B cell (primary cell): ENCODE measurements at regions not wholly inside any gene's neighbourhood (a gene's known extent, or its start where the extent isn't known, plus 50 kb on each side); places are given as distances from the start of the nearest gene placed in this dataset.

Source experiments
- ATAC-seq: fragments of 200-7000 bp; cut with Tn5 transposase; one replicate; pipeline ENCODE4 v1.10.0; 2021; ENCODE audit warnings: low read depth, mild to moderate bottlenecking, moderate number of reproducible peaks, moderate library complexity
- CTCF ChIA-PET: fragments of 350-600 bp; sonication (Branson Sonifier 250); formaldehyde crosslinking; loops from one replicate; lab custom pipeline; 2021; ENCODE audit warnings: antibody characterized with exemption, inconsistent platforms; lab: Charles Lee
- POLR2A ChIA-PET: fragments of 350-600 bp; sonication (Branson Sonifier 250); formaldehyde crosslinking; loops from one replicate; lab custom pipeline; 2021; ENCODE audit warnings: antibody characterized with exemption; lab: Charles Lee
- DNase-seq: peaks from one replicate; pipeline ENCODE4 v3.0.0; 2013
- H2AFZ ChIP-seq: 2 replicates; pipeline ENCODE4 v1.6.1; 2012; ENCODE audit warnings: mild to moderate bottlenecking, low read depth, low read length; ENCODE audit not compliant: insufficient read depth, poor library complexity, severe bottlenecking
- H3K27ac ChIP-seq, 2 donors: 1 replicate in 1 of 2; 2 replicates in 1 of 2; pipeline ENCODE4 v1.5.1; 2012 to 2013; ENCODE audit warnings: low read length in 2 of 2, mild to moderate bottlenecking in 2 of 2, moderate library complexity in 1 of 2
- H3K27me3 ChIP-seq, 4 experiments: fragments of 200-600 bp in 1 of 4; sonication (generic) in 1 of 4; replicated peaks in 1 of 4; 1 replicate in 2 of 4; 2 replicates in 2 of 4; pipeline versions ENCODE4 v1.6.1 to v1.7.0; 2013 to 2016; ENCODE audit warnings: low read length in 3 of 4, mild to moderate bottlenecking in 2 of 4, mixed read lengths in 1 of 4, moderate library complexity in 1 of 4; ENCODE audit not compliant: insufficient read depth in 4 of 4, control insufficient read depth in 3 of 4; ENCODE audit errors: control extremely low read depth in 1 of 4
- H3K36me3 ChIP-seq, 2 experiments: replicated peaks in 1 of 2; 1 replicate in 1 of 2; 2 replicates in 1 of 2; pipeline versions ENCODE4 v1.6.1 to v1.7.1; 2013; ENCODE audit warnings: low read length in 1 of 2; ENCODE audit not compliant: insufficient read depth in 2 of 2, control insufficient read depth in 1 of 2; ENCODE audit errors: control extremely low read depth in 1 of 2, extremely low read depth in 1 of 2
- H3K4me1 ChIP-seq, 2 donors: fragments of 200-600 bp in 1 of 2; sonication (generic) in 1 of 2; 1 replicate in 1 of 2; 2 replicates in 1 of 2; pipeline versions ENCODE4 v1.5.1 to v1.6.1; 2013 to 2017; ENCODE audit warnings: low read length in 2 of 2; ENCODE audit not compliant: control insufficient read depth in 2 of 2, insufficient read depth in 2 of 2
- H3K4me2 ChIP-seq: replicated peaks from 2 replicates; pipeline ENCODE3; 2012; ENCODE audit warnings: mild to moderate bottlenecking, low read depth, low read length; ENCODE audit not compliant: poor library complexity, severe bottlenecking
- H3K4me3 ChIP-seq, 5 experiments: fragments of 200-600 bp in 1 of 5; sonication (generic) in 1 of 5; 1 replicate in 3 of 5; 2 replicates in 2 of 5; pipeline versions ENCODE4 v1.5.1 to v1.7.0; 2011 to 2016; ENCODE audit warnings: low read length in 4 of 5, mild to moderate bottlenecking in 4 of 5, low read depth in 2 of 5, control low read depth in 1 of 5, moderate library complexity in 1 of 5; ENCODE audit not compliant: insufficient read depth in 1 of 5; ENCODE audit errors: control extremely low read depth in 1 of 5, extremely low read depth in 1 of 5
- H3K79me2 ChIP-seq: fragments of 200-600 bp; sonication (generic); one replicate; pipeline ENCODE4 v1.6.0; 2016; ENCODE audit warnings: low read length; ENCODE audit not compliant: control insufficient read depth, insufficient read depth
- H3K9ac ChIP-seq: fragments of 200-600 bp; sonication (generic); 2 replicates; pipeline ENCODE4 v1.6.1; 2017; ENCODE audit warnings: mild to moderate bottlenecking, low read length, moderate library complexity
- H3K9me3 ChIP-seq, 3 donors: one replicate each; pipeline versions ENCODE4 v1.6.1 to v1.7.1; 2013; ENCODE audit warnings: low read length in 2 of 3; ENCODE audit not compliant: control insufficient read depth in 2 of 3, insufficient read depth in 1 of 3; ENCODE audit errors: control extremely low read depth in 1 of 3
- H4K20me1 ChIP-seq: 2 replicates; pipeline ENCODE4 v1.6.0; 2012; ENCODE audit warnings: mild to moderate bottlenecking, low read length; ENCODE audit not compliant: insufficient read depth, control insufficient read depth, poor library complexity, severe bottlenecking
- H3K27ac Mint-ChIP-seq: one replicate; pipeline ENCODE4 v1.8.0; 2021; ENCODE audit warnings: mixed read lengths
- H3K27me3 Mint-ChIP-seq: one replicate; pipeline ENCODE4 v1.8.0; 2021; ENCODE audit warnings: mixed read lengths
- H3K4me1 Mint-ChIP-seq: one replicate; pipeline ENCODE4 v1.8.0; 2021; ENCODE audit warnings: mixed read lengths
- H3K4me3 Mint-ChIP-seq: one replicate; pipeline ENCODE4 v1.8.0; 2021; ENCODE audit warnings: mixed read lengths
- H3K9me3 Mint-ChIP-seq: one replicate; pipeline ENCODE4 v1.8.0; 2022; ENCODE audit warnings: mixed read lengths; ENCODE audit not compliant: insufficient read depth
- CTCF ChIP-seq: fragments of 200-600 bp; IDR thresholded peaks from one replicate; pipeline ENCODE4 v1.8.0; 2022; ENCODE audit warnings: antibody characterized with exemption, mild to moderate bottlenecking
- EZH2 ChIP-seq: IDR thresholded peaks from 2 replicates; pipeline ENCODE4 v1.6.1; 2012; ENCODE audit warnings: borderline replicate concordance, low read depth, mild to moderate bottlenecking, moderate library complexity, low read length; ENCODE audit not compliant: insufficient read depth, poor library complexity, severe bottlenecking
- WGBS: methylation state at CpG from one replicate; pipeline ENCODE4 v1.1.5; 2013; ENCODE audit warnings: missing lambda C conversion rate; ENCODE audit not compliant: insufficient coverage; 5-methylcytosine and 5-hydroxymethylcytosine counted together
- intact Hi-C: fragments of 100-400 bp; cut with micrococcal nuclease; formaldehyde crosslinking; loops from one replicate; pipeline ENCODE4 v1.10.0; 2022

GRCh38 chrX:69062493-69062892 is 102.8 kb downstream of the PJA1 start:
- Histone ChIP-seq H3K9me3 (peaks cover 0 to 5% (median 0%) of the 10 kb centered on the region in 3 donors), H3K36me3 (no peaks in the 10 kb centered on the region), H3K4me3 (no peak overlapping the region), H3K4me2 (no peak overlapping the region), H3K27ac (no peak overlapping the region), H3K79me2 (no peaks in the 10 kb centered on the region), H3K4me1 (no peaks in the 10 kb centered on the region), H3K27me3 (no peaks in the 10 kb centered on the region), H4K20me1 (no peaks in the 10 kb centered on the region), H2AFZ (no peak overlapping the region), H3K9ac (no peak overlapping the region)
- TF ChIP-seq CTCF, result no peak
- TF ChIP-seq EZH2, result no peak
- H3K27me3 Mint-ChIP-seq, result no peaks in the 10 kb centered on the region
- ChIA-PET CTCF (no interaction called here), POLR2A (no interaction called here)
- no peaks in the 10 kb centered on the region for H3K9me3 Mint-ChIP-seq
- ATAC-seq, result no peak
- no peak overlapping the region for H3K27ac Mint-ChIP-seq
- intact Hi-C loops, result no loop called here
- no peaks in the 10 kb centered on the region for H3K4me1 Mint-ChIP-seq
- no peak overlapping the region for H3K4me3 Mint-ChIP-seq
- DNase-seq, result no peak
- no CpG with 5 or more reads among the region's 4 CpGs for WGBS

GRCh38 chrX:69060631-69061408 is 104.4 kb downstream of the PJA1 start:
- POLR2A ChIA-PET, result no interaction called here
- Histone ChIP-seq H3K79me2 (no peaks in the 10 kb centered on the region), H4K20me1 (no peaks in the 10 kb centered on the region), H3K27me3 (no peaks in the 10 kb centered on the region), H3K9me3 (peaks cover 0 to 5% (median 0%) of the 10 kb centered on the region in 3 donors), H3K4me2 (no peak overlapping the region), H3K4me1 (no peaks in the 10 kb centered on the region), H3K9ac (no peak overlapping the region), H3K36me3 (no peaks in the 10 kb centered on the region), H3K27ac (no peak overlapping the region), H3K4me3 (no peak overlapping the region), H2AFZ (no peak overlapping the region)
- DNase-seq (no peak), ATAC-seq (no peak)
- H3K4me1 Mint-ChIP-seq, result no peaks in the 10 kb centered on the region
- intact Hi-C loops, result no loop called here
- H3K4me3 Mint-ChIP-seq, result no peak overlapping the region
- CTCF ChIA-PET, result no interaction called here
- no peak overlapping the region for H3K27ac Mint-ChIP-seq
- no peaks in the 10 kb centered on the region for H3K9me3 Mint-ChIP-seq
- WGBS, result 58% methylated on average over 2 of the region's 6 CpGs
- no peaks in the 10 kb centered on the region for H3K27me3 Mint-ChIP-seq
- TF ChIP-seq EZH2 (no peak), CTCF (no peak)
